Lower leg skin (tissue), 4 donors: ENCODE measurements at regions not wholly inside any gene's neighbourhood (a gene's known extent, or its start where the extent isn't known, plus 50 kb on each side); places are given as distances from the start of the nearest gene placed in this dataset.

Experiments used
- DNase-seq, 2 donors: peaks; one replicate each; pipeline ENCODE4 v3.0.0-alpha.2; 2019; ENCODE audit warnings: low spot score in 2 of 2
- H3K4me3 ChIP-seq: fragments of 200-600 bp; sonication (generic); 2 replicates; pipeline ENCODE4 v1.5.1; 2017; ENCODE audit warnings: mild to moderate bottlenecking, low read depth; ENCODE audit not compliant: poor library complexity, severe bottlenecking
- CTCF ChIP-seq, 3 donors: fragments of 450-650 bp; IDR thresholded peaks; one replicate each; pipeline ENCODE4 v1.5.1; 2016; ENCODE audit warnings: antibody characterized with exemption in 3 of 3, mild to moderate bottlenecking in 3 of 3, moderate library complexity in 2 of 3
- POLR2A ChIP-seq, 2 donors: fragments of 450-650 bp; IDR thresholded peaks; one replicate each; pipeline ENCODE4 v1.6.1; 2016 to 2017; ENCODE audit warnings: antibody characterized with exemption in 2 of 2, mild to moderate bottlenecking in 1 of 2, moderate library complexity in 1 of 2
- WGBS, 2 donors: methylation state at CpG; one replicate each; pipeline ENCODE4 v1.1.5; 2018; 5-methylcytosine and 5-hydroxymethylcytosine counted together
- intact Hi-C: fragments of 100-400 bp; cut with DNase I; formaldehyde crosslinking; loops from one replicate; pipeline ENCODE4 v1.15.0; 2023; ENCODE audit warnings: low total_unique reads

GRCh38 chr4:32858361-32858760 is 2138.2 kb downstream of the PCDH7 start:
- H3K4me3 ChIP-seq, result no peak overlapping the region
- DNase-seq, result no peak
- intact Hi-C loops, result no loop called here
- TF ChIP-seq POLR2A (IDR thresholded peaks at IDR 0.05) (no peak), CTCF (IDR thresholded peaks at IDR 0.05) (no peak)
- 69 to 79% methylated on average over 1 of the region's 1 CpG for WGBS, 2 donors

DNA sequence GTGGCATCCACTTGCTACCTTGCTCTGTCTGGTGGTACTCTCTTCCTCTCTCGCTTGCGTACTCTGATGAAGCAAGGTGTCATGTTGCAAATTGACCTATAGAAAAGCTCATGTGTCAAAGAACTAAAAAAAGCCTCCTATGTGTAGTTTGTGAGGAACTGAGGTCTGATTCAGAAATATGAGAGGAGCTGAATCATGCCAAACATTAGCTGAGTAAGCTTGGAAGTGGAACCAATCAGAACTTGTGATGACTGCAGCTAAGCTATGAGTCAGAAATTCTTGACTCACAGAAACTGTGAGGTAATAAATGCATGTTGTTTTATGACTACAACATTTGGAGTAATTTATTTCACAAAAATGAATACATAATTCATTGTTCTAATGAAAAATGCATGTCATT is 2138.8 kb downstream of the PCDH7 start:
- TF ChIP-seq POLR2A (IDR thresholded peaks at IDR 0.05) (no peak), CTCF (IDR thresholded peaks at IDR 0.05) (no peak)
- H3K4me3 ChIP-seq, result no peak overlapping the region
- intact Hi-C loops, result no loop called here
- 56 to 83% methylated on average over 2 of the region's 2 CpGs for WGBS, 2 donors
- no peak for DNase-seq

DNA sequence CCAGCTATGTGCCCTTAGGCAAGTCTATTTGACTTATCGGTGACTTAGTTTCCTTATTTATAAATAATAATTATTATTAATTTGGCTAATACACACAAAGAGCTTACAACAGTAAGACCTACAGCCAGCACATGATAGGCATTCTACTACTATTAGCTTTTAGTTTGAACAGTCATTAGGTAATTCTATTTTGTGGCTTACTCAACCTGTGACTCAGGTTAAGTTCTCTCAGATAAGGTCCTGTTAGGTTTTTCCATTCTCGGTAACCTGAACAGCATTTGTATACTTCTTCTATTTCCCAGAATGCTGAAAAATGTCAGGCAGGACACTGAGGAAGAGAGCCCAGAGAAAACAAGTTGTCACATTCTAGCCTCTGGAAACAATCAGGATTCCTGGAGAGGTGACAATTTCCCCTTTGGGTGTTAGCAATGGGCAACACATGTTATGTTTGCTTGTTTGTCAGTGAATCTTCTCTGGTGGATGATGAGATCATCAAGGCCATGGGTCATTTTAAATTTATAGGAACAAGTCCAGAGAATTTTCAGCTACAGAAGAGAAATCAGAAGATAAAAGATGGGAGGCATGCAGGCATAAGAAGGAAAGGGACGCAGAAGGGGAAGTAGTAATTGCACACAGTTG is 2144.7 kb downstream of the PCDH7 start:
- intact Hi-C loops, result no loop called here
- H3K4me3 ChIP-seq, result no peak overlapping the region
- TF ChIP-seq POLR2A (IDR thresholded peaks at IDR 0.05) (no peak), CTCF (IDR thresholded peaks at IDR 0.05) (no peak)
- 69 to 75% methylated on average over 3 of the region's 3 CpGs for WGBS, 2 donors
- no peak for DNase-seq

GRCh38 chr4:32876546-32876945 is 2156.4 kb downstream of the PCDH7 start:
- intact Hi-C loops, result no loop called here
- no peak overlapping the region for H3K4me3 ChIP-seq
- no peak for DNase-seq
- TF ChIP-seq CTCF (IDR thresholded peaks at IDR 0.05), result no peak
- TF ChIP-seq POLR2A (IDR thresholded peaks at IDR 0.05), result no peak
- WGBS, 2 donors, result 76 to 78% methylated on average over 5 of the region's 5 CpGs

GRCh38 chr4:32879913-32880312 is 2159.7 kb downstream of the PCDH7 start:
- TF ChIP-seq CTCF (IDR thresholded peaks at IDR 0.05) (no peak), POLR2A (IDR thresholded peaks at IDR 0.05) (no peak)
- intact Hi-C loops, result no loop called here
- no peak for DNase-seq
- no peak overlapping the region for H3K4me3 ChIP-seq
- WGBS, 2 donors, result 96 to 97% methylated on average over 1 of the region's 1 CpG

DNA sequence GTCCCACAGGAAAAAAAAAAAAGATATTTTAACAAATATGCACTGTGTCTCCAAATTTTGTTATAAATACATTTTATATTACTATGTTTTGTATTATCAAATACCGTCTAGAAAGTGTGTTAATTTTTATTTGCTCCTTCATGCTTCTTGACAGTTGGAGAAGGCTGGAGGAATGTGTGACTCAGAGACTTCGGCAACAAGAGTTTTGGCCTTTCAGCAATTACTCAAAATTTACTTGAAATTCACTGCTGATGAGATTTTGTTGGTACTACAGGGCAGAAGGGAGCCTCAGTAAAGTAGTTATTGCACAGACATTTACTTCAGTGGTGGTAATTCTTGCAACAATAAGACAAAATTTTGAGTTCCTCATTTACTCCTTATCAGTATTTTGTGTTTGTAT is 2164.0 kb downstream of the PCDH7 start:
- TF ChIP-seq POLR2A (IDR thresholded peaks at IDR 0.05), result no peak
- no peak for TF ChIP-seq CTCF (IDR thresholded peaks at IDR 0.05)
- 34 to 59% methylated on average over 2 of the region's 2 CpGs for WGBS, 2 donors
- intact Hi-C loops, result no loop called here
- DNase-seq, result no peak
- H3K4me3 ChIP-seq, result no peak overlapping the region
